Astrocyte of the spinal cord (primary cell): ENCODE measurements at regions not wholly inside any gene's neighbourhood (a gene's known extent, or its start where the extent isn't known, plus 50 kb on each side); places are given as distances from the start of the nearest gene placed in this dataset.

Source experiments
- DNase-seq: peaks from one replicate; pipeline ENCODE4 v3.0.0; 2011; ENCODE audit warnings: low read depth, low spot score
- H3K4me3 ChIP-seq: 2 replicates; pipeline ENCODE4 v1.5.1; 2011; ENCODE audit warnings: low read depth, mild to moderate bottlenecking, low read length, moderate library complexity
- in situ Hi-C: cut with HindIII; loops from 2 replicates; pipeline ENCODE4 v1.10.0; 2017; ENCODE audit warnings: low sequenced_read_pairs
- TF ChIP-seq, protein P1 (sequence below): IDR thresholded peaks from 2 replicates; pipeline ENCODE4 v1.5.1; 2012; ENCODE audit warnings: low read depth, mild to moderate bottlenecking, low read length, inconsistent platforms

DNA sequence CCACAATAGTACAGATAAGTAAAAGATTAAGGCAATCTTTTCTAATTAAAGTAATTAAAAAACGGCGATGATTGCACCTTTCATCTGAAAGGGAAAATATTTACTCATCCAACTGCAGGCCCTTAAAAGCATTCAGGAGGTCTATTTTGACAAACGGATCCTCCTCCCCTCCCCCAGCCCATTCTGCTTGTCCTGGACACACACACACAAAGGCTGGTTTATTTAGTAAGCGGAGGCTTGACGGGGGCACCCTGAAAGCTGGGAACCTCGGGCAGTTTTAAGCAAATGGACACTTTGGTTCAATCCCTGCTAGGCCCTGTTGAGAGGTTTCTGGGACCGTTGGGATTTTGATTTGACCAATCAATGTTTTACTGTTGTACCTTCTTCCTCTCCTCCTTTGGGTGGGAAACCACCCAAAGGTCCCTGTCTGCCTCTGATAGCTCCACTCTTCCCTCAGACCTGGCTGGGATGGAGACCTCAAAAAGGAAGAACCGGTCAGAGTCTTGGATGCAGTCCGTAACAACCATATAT is 135.8 kb upstream of the HAAO start:
- DNase-seq: no peak
- no peak overlapping the region for H3K4me3 ChIP-seq
- in situ Hi-C loops: no loop called here
- TF ChIP-seq, protein P1, sequence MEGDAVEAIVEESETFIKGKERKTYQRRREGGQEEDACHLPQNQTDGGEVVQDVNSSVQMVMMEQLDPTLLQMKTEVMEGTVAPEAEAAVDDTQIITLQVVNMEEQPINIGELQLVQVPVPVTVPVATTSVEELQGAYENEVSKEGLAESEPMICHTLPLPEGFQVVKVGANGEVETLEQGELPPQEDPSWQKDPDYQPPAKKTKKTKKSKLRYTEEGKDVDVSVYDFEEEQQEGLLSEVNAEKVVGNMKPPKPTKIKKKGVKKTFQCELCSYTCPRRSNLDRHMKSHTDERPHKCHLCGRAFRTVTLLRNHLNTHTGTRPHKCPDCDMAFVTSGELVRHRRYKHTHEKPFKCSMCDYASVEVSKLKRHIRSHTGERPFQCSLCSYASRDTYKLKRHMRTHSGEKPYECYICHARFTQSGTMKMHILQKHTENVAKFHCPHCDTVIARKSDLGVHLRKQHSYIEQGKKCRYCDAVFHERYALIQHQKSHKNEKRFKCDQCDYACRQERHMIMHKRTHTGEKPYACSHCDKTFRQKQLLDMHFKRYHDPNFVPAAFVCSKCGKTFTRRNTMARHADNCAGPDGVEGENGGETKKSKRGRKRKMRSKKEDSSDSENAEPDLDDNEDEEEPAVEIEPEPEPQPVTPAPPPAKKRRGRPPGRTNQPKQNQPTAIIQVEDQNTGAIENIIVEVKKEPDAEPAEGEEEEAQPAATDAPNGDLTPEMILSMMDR: no peak

DNA sequence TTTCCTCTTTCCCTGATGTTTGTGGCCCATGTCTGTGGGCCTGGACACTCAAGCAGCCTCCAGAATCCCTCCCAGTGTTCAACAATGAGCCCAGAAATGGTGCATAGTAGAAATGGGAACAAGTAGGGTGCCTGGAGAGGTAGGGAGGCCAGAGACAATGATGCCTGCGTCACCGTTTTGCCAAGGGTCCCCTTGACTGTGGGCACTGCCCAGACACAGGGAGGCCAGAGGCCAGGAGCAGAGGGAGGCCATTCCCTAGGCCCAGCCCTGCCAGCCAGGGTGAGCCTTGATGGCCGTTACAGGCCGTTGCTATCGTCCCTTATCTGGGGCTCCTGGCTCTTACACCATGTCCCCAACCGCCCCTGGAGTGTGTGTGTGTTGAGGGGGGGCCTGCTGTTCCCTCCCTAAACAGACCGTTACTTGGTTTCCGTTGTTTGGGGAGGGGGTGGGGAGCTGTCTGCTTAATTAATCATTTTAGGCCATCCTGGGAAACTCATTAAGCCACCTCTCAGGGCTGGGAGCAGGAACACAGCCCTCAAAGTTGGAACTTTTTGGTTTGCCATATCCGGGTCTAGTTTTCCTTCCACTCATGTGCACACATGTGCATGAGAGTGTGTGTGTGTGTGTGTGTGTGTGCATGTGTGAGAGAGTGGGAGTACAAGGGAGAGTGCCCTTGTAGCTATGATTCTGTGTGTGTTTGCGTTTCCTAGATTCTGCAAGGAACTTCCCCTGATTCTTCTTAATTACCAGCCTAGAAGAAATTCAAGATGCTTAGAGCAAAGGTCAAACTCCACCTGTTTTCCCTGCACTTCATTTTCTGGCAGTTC is 135.2 kb upstream of the HAAO start:
- H3K4me3 ChIP-seq: no peak overlapping the region
- in situ Hi-C loops: no loop called here
- TF ChIP-seq, protein P1: no peak
- DNase-seq: no peak

DNA sequence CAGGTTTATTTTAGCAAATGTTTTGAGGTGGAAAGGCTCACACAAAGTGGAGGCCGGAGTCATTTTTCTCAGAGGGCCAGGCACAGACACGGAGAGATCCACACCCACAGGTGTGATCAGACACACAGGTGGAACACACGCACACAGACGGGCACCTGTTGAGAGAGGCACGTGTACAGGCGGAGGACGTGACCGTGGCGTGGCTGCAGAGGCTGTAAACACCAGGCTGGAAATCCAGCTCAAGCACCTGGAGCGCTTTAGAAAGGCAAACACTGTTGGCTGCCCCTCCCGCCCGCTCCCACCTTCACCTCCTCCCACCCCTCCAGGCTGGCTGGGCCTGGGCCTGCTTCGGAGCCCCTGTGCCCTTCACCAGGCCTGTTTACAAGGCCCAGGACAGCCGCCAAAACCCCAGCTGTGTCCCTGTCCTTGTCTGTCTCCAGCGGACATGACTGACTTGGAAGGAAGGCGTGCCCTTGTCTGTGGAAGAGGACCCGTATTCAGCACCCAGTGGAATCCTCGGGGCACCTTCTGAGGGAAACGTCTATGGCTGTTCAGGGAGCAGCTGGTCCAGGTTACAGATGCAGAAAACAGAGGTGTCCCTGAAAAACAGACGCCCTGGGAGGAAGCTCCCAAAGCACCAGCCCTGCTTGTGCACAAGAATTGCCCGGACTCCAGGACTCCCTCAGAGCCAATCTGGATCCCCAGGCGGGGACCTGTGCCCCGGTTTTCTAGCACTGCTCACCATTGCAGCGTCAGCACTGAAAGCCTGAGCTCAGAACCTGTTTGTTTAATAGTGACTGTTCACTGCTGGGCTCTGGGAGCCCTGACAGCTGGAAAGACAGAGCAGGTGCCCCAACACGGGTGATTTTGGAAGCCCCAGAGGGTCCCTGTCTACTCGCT is 134.3 kb upstream of the HAAO start:
- no peak for DNase-seq
- H3K4me3 ChIP-seq: no peak overlapping the region
- in situ Hi-C loops: no loop called here

DNA sequence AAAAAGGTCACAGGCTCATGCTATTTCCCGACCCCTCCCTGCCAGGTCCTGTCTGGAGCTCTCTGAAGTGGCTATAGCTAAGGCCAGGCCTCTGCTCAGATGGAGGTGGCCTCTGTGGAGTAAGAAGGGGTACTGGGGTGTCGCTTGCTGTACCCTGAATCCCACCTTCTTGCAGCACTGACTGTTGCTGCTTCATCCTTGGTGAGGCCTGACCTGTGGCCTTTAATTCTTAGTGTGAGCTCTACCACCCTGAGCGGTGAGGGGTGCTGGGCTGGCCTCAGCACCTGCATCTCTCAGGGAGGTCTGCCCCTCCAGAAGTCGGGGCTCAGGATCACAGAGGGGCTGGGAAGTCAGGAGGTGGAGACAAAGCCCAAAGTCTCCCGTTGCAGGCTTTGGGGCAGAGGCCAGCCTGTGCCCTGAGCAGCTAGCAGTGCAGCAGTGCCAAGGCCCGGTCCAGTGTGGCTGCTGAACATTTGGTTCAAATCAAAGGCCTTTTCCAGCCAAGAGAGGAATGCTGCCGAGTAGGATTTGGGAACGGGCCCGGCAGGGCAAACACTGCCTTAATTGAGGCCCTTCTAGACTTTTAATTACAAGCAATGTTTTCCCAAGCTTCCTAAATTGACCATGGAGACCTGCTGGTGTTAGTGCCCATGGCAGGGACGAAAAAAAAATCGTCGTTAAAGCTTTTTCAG is 133.5 kb upstream of the HAAO start:
- in situ Hi-C loops: no loop called here
- TF ChIP-seq, protein P1: no peak
- DNase-seq: no peak
- H3K4me3 ChIP-seq: no peak overlapping the region

More for the DNA sequence above, 134.3 kb upstream of the HAAO start:
- TF ChIP-seq, protein P1: no peak

DNA sequence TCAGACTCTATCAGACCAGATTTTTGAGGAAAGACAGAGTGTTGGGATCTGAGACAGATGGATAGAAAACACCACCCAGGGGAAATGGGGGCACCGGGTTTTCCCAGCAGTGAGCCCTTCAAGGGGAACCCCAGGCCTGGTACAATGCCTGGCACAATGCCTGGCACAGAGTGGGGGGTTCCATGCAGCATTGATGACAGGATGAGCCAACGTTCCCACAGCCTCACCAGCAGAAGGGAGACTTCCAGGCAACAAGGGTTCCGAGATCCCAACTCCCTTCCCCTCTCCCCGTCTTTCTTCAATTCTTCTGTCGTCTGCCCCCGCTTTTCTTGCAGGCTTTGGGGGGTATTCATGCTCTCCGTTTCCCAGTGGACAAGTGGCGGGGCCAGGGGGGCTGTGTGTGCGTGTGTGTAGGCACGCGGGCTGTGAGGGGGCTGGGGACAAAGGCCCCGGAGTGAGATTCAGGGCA is 132.1 kb upstream of the HAAO start:
- in situ Hi-C loops: no loop called here
- TF ChIP-seq, protein P1: no peak
- H3K4me3 ChIP-seq: no peak overlapping the region
- DNase-seq: no peak
